GM12878 (cell line): ENCODE measurements at regions not wholly inside any gene's neighbourhood (a gene's known extent, or its start where the extent isn't known, plus 50 kb on each side); places are given as distances from the start of the nearest gene placed in this dataset.

Experiments used
- CTCF ChIP-seq, 3 experiments: IDR thresholded peaks in 2 of 3; conservative IDR thresholded peaks in 1 of 3; 2 replicates each; pipeline ENCODE4 v1.5.1; 2011; ENCODE audit warnings: low read depth in 3 of 3, low read length in 3 of 3, mild to moderate bottlenecking in 3 of 3, control low read depth in 2 of 3, moderate library complexity in 2 of 3, inconsistent platforms in 1 of 3, mixed read lengths in 1 of 3; ENCODE audit not compliant: control insufficient read depth in 2 of 3, insufficient read depth in 1 of 3; ENCODE audit errors: extremely low read depth in 1 of 3
- POLR2A ChIP-seq: IDR thresholded peaks from 2 replicates; pipeline ENCODE4 v1.6.1; 2011; ENCODE audit warnings: low read depth, mild to moderate bottlenecking, low read length
- ZBTB33 ChIP-seq: fragments of 450-650 bp; IDR thresholded peaks from 2 replicates; pipeline ENCODE4 v1.6.1; 2017; ENCODE audit warnings: mild to moderate bottlenecking

- TF ChIP-seq ZBTB33 (no peak), CTCF (IDR thresholded peaks at IDR 0.05 in 2 of 3, conservative IDR thresholded peaks at IDR 0.05 in 1 of 3; ENCODE audit: control insufficient read depth in 2 of 3, extremely low read depth in 1 of 3, insufficient read depth in 1 of 3, low read depth in 3 of 3, low read length in 3 of 3) (no peak), POLR2A (no peak)
Measured at GRCh38 chr21:35547946-35548774, 499.1 kb upstream of the RUNX1 start.
